ENCODE measurements at regions not wholly inside any gene's neighbourhood (a gene's known extent, or its start where the extent isn't known, plus 50 kb on each side); places are given as distances from the start of the nearest gene placed in this dataset.

- Histone ChIP-seq H3K36me3 (ENCODE audit: insufficient read depth, low read length) (no peaks in the 10 kb centered on the region), H3K9me3 (ENCODE audit: control insufficient read depth, insufficient read depth, low read length) (no peaks in the 10 kb centered on the region), H3K4me1 (ENCODE audit: insufficient read depth, low read length) (peaks cover 7% of the 10 kb centered on the region; the same call in 1 of the 2 replicates), H3K9ac (ENCODE audit: low read depth, low read length) (no peak overlapping the region)
Observed at GRCh38 chr12:24197532-24197931, 248.1 kb upstream of the SOX5 start.

- Histone ChIP-seq H3K36me3 (ENCODE audit: insufficient read depth, low read length) (no peaks in the 10 kb centered on the region), H3K4me1 (ENCODE audit: insufficient read depth, low read length) (peaks cover 7% of the 10 kb centered on the region; the same call in 1 of the 2 replicates), H3K9me3 (ENCODE audit: control insufficient read depth, insufficient read depth, low read length) (no peaks in the 10 kb centered on the region), H3K9ac (ENCODE audit: low read depth, low read length) (no peak overlapping the region)
Observed at GRCh38 chr12:24195063-24195462, 245.6 kb upstream of the SOX5 start.

GRCh38 chr12:24191117-24191516, 241.6 kb upstream of the SOX5 start:
- no peaks in the 10 kb centered on the region for H3K4me1 ChIP-seq (ENCODE audit: insufficient read depth, low read length)
- no peaks in the 10 kb centered on the region for H3K36me3 ChIP-seq (ENCODE audit: insufficient read depth, low read length)
- no peak overlapping the region for H3K9ac ChIP-seq (ENCODE audit: low read depth, low read length)
- H3K9me3 ChIP-seq (ENCODE audit: control insufficient read depth, insufficient read depth, low read length) = no peaks in the 10 kb centered on the region

GRCh38 chr12:24185782-24186181, 236.3 kb upstream of the SOX5 start:
- no peaks in the 10 kb centered on the region for H3K4me1 ChIP-seq (ENCODE audit: insufficient read depth, low read length)
- no peaks in the 10 kb centered on the region for H3K9me3 ChIP-seq (ENCODE audit: control insufficient read depth, insufficient read depth, low read length)
- H3K36me3 ChIP-seq (ENCODE audit: insufficient read depth, low read length) = no peaks in the 10 kb centered on the region
- no peak overlapping the region for H3K9ac ChIP-seq (ENCODE audit: low read depth, low read length)

GRCh38 chr12:24177889-24178288, 228.4 kb upstream of the SOX5 start:
- no peaks in the 10 kb centered on the region for H3K36me3 ChIP-seq (ENCODE audit: insufficient read depth, low read length)

GRCh38 chr12:24175929-24176328, 226.5 kb upstream of the SOX5 start:
- H3K9ac ChIP-seq (ENCODE audit: low read depth, low read length) = no peak overlapping the region
- no peaks in the 10 kb centered on the region for H3K9me3 ChIP-seq (ENCODE audit: control insufficient read depth, insufficient read depth, low read length)
- H3K36me3 ChIP-seq (ENCODE audit: insufficient read depth, low read length) = no peaks in the 10 kb centered on the region
- peaks cover 17% of the 10 kb centered on the region for H3K4me1 ChIP-seq (ENCODE audit: insufficient read depth, low read length)

More at GRCh38 chr12:24177889-24178288, 228.4 kb upstream of the SOX5 start:
- no peaks in the 10 kb centered on the region for H3K9me3 ChIP-seq (ENCODE audit: control insufficient read depth, insufficient read depth, low read length)
- H3K4me1 ChIP-seq (ENCODE audit: insufficient read depth, low read length) = peaks cover 5% of the 10 kb centered on the region
- H3K9ac ChIP-seq (ENCODE audit: low read depth, low read length) = no peak overlapping the region

- H3K9ac ChIP-seq (ENCODE audit: low read depth, low read length) = no peak overlapping the region
- no peaks in the 10 kb centered on the region for H3K36me3 ChIP-seq (ENCODE audit: insufficient read depth, low read length)
- H3K4me1 ChIP-seq (ENCODE audit: insufficient read depth, low read length) = peaks cover 17% of the 10 kb centered on the region
- H3K9me3 ChIP-seq (ENCODE audit: control insufficient read depth, insufficient read depth, low read length) = no peaks in the 10 kb centered on the region
Observed at GRCh38 chr12:24175284-24175683, 225.8 kb upstream of the SOX5 start.

GRCh38 chr12:24173067-24173466, 223.6 kb upstream of the SOX5 start:
- no peaks in the 10 kb centered on the region for H3K36me3 ChIP-seq (ENCODE audit: insufficient read depth, low read length)
- no peaks in the 10 kb centered on the region for H3K9me3 ChIP-seq (ENCODE audit: control insufficient read depth, insufficient read depth, low read length)
- H3K9ac ChIP-seq (ENCODE audit: low read depth, low read length) = no peak overlapping the region
- peaks cover 17% of the 10 kb centered on the region for H3K4me1 ChIP-seq (ENCODE audit: insufficient read depth, low read length)

- Histone ChIP-seq H3K9me3 (ENCODE audit: control insufficient read depth, insufficient read depth, low read length) (no peaks in the 10 kb centered on the region), H3K36me3 (ENCODE audit: insufficient read depth, low read length) (no peaks in the 10 kb centered on the region), H3K9ac (ENCODE audit: low read depth, low read length) (no peak overlapping the region), H3K4me1 (ENCODE audit: insufficient read depth, low read length) (peaks cover 17% of the 10 kb centered on the region)
Observed at GRCh38 chr12:24172773-24173066, 223.2 kb upstream of the SOX5 start.

- Histone ChIP-seq H3K9ac (ENCODE audit: low read depth, low read length) (no peak overlapping the region), H3K4me1 (ENCODE audit: insufficient read depth, low read length) (peaks cover 20% of the 10 kb centered on the region), H3K36me3 (ENCODE audit: insufficient read depth, low read length) (no peaks in the 10 kb centered on the region), H3K9me3 (ENCODE audit: control insufficient read depth, insufficient read depth, low read length) (no peaks in the 10 kb centered on the region)
Observed at GRCh38 chr12:24172031-24172772, 222.7 kb upstream of the SOX5 start.

GRCh38 chr12:24155042-24155441, 205.6 kb upstream of the SOX5 start:
- H3K36me3 ChIP-seq (ENCODE audit: insufficient read depth, low read length) = no peaks in the 10 kb centered on the region
- no peaks in the 10 kb centered on the region for H3K4me1 ChIP-seq (ENCODE audit: insufficient read depth, low read length)
- no peaks in the 10 kb centered on the region for H3K9me3 ChIP-seq (ENCODE audit: control insufficient read depth, insufficient read depth, low read length)
- H3K9ac ChIP-seq (ENCODE audit: low read depth, low read length) = no peak overlapping the region

- no peaks in the 10 kb centered on the region for H3K4me1 ChIP-seq (ENCODE audit: insufficient read depth, low read length)
- no peaks in the 10 kb centered on the region for H3K9me3 ChIP-seq (ENCODE audit: control insufficient read depth, insufficient read depth, low read length)
- no peaks in the 10 kb centered on the region for H3K36me3 ChIP-seq (ENCODE audit: insufficient read depth, low read length)
- H3K9ac ChIP-seq (ENCODE audit: low read depth, low read length) = no peak overlapping the region
Observed at GRCh38 chr12:24153079-24153478, 203.6 kb upstream of the SOX5 start.

GRCh38 chr12:24152270-24152669, 202.8 kb upstream of the SOX5 start:
- Histone ChIP-seq H3K9ac (ENCODE audit: low read depth, low read length) (no peak overlapping the region), H3K9me3 (ENCODE audit: control insufficient read depth, insufficient read depth, low read length) (no peaks in the 10 kb centered on the region), H3K4me1 (ENCODE audit: insufficient read depth, low read length) (no peaks in the 10 kb centered on the region), H3K36me3 (ENCODE audit: insufficient read depth, low read length) (no peaks in the 10 kb centered on the region)

- Histone ChIP-seq H3K9me3 (ENCODE audit: control insufficient read depth, insufficient read depth, low read length) (no peaks in the 10 kb centered on the region), H3K9ac (ENCODE audit: low read depth, low read length) (no peak overlapping the region), H3K4me1 (ENCODE audit: insufficient read depth, low read length) (no peaks in the 10 kb centered on the region), H3K36me3 (ENCODE audit: insufficient read depth, low read length) (no peaks in the 10 kb centered on the region)
Observed at GRCh38 chr12:24143928-24144327, 194.5 kb upstream of the SOX5 start.

GRCh38 chr12:24139035-24139434, 189.6 kb upstream of the SOX5 start:
- H3K4me1 ChIP-seq (ENCODE audit: insufficient read depth, low read length) = peaks cover 4% of the 10 kb centered on the region; the same call in 1 of the 2 replicates
- H3K36me3 ChIP-seq (ENCODE audit: insufficient read depth, low read length) = no peaks in the 10 kb centered on the region

More at GRCh38 chr12:24139035-24139434, 189.6 kb upstream of the SOX5 start:
- H3K9ac ChIP-seq (ENCODE audit: low read depth, low read length) = no peak overlapping the region
- H3K9me3 ChIP-seq (ENCODE audit: control insufficient read depth, insufficient read depth, low read length) = no peaks in the 10 kb centered on the region

All from ES-I3 (cell line).